HG02970 (cell line): ENCODE measurements at regions not wholly inside any gene's neighbourhood (a gene's known extent, or its start where the extent isn't known, plus 50 kb on each side); places are given as distances from the start of the nearest gene placed in this dataset.

Source experiments
- ATAC-seq: cut with Tn5 transposase; IDR thresholded peaks from one replicate; pipeline ENCODE4 v1.9.1; 2021; ENCODE audit warnings: mild to moderate bottlenecking, moderate library complexity, moderate number of reproducible peaks; ENCODE audit not compliant: unreplicated experiment, low FRiP score

DNA sequence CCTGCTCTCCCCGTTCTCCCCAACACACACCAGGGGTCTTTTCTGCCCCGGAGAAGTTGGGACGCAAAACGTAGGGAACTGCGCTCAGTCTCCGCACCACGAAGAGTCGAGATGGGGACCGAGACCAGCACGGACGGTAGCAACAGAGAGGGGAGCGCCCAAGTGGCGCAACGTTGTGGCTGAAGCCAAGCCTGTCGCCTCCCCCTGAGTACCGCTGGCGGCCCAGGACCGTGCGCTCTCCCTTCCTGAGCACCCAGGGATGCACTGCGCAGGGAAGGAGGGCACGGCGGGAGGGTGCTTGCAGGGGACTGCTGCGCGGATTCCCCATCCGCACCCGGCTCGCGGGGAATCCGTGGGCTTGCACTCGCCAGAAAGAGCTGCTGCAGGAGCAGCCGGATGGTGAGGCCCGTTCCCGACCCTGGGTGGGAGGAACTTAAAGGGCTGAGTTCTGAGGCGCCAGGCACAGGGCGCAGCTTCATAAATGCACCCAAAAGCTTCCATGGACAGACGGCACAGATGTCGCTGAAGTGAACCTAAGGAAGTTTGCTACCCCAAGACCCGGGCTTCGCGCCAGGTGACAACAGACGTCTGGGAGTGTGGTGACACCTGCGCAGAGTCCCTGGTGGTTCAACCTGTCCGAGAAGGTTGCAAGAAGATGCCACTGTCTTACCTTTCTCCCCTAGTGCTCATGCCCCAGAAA is 178.7 kb downstream of the TBXT start:
- ATAC-seq = no peak

- ATAC-seq = no peak
Measured at GRCh38 chr6:165988302-165988756, 179.3 kb downstream of the TBXT start.

- no peak for ATAC-seq
Measured at GRCh38 chr6:165987483-165988301, 180.0 kb downstream of the TBXT start.

GRCh38 chr6:165986914-165987482 is 180.7 kb downstream of the TBXT start:
- no peak for ATAC-seq

DNA sequence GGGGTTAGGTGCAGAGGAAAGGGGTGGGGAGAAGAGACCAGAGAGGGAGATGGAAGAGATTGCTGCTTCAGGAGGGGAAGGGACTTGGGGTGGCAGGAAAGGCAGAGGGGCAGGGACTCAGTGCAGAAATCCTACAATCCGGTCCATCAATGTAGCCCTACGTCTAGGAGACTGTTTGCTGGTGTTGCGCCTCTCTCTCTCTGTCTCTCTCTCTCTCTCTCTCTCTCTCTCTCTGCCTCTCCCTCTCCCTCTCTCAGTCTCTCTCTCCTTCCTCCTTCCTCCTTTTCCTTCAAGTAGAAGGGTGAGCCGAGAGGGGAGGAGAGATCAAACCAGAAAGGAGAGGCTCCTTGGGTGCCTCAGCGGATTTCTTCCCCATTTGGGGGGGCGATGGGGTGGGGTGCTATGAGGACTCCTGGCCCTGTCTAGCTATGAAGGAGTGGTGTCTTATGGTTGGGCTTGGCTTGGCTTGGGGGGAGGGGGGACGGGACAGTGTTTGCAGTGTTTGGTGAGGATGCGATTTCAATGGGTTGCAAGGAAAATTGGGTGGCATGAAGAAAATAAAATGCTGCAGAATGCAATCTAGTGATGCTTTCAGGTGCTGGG is 181.2 kb downstream of the TBXT start:
- no peak for ATAC-seq

DNA sequence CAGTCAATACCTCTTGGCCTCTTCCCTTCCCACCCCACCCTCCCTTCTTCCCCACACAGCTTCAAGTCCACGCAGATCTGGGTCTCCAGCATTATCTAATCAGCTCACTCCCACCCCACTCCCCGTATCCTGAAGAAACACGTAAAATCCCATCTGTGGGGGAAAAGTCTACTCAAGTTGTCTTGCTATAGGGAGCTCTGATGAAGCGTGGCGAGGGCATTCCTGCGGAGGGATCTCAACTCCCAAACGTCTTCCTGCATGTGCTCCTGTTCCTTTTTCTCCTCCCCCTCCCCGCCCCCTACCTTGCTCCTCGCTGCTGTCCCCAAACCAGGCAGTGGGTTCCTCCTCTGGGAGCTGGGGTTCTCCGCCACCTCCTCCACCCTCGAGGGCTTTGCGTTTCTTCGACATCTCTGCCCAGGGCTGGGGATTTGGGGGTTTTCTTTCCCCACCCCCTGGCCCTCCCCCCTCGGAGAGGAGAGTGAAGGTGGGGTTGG is 181.8 kb downstream of the TBXT start:
- ATAC-seq = no peak

DNA sequence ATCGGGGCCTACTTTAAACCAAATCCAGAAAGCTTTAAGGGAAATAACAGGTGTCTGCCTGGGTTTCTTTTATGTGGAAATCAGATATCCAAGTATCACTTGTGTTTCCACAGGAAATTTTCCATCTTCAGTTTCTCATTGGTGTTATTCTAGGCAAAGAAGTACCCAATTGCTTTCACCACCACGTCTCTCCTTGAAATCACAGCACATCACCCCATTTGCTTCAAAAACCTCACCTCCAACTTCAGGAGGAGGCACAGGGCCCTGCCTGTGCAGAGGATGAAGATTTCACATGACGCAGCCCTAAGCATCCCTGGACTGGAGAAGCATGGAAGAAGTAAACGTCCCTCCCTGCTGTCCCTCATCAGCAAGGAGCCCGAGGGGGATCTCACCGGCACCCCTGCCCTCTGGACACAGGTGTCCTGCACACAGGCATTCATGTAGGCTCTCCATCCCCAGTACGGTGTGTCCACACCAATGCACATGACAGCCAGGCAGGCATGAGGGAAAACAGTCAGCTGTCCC is 182.3 kb downstream of the TBXT start:
- no peak for ATAC-seq

GRCh38 chr6:165984729-165985275 is 182.8 kb downstream of the TBXT start:
- ATAC-seq = no peak

DNA sequence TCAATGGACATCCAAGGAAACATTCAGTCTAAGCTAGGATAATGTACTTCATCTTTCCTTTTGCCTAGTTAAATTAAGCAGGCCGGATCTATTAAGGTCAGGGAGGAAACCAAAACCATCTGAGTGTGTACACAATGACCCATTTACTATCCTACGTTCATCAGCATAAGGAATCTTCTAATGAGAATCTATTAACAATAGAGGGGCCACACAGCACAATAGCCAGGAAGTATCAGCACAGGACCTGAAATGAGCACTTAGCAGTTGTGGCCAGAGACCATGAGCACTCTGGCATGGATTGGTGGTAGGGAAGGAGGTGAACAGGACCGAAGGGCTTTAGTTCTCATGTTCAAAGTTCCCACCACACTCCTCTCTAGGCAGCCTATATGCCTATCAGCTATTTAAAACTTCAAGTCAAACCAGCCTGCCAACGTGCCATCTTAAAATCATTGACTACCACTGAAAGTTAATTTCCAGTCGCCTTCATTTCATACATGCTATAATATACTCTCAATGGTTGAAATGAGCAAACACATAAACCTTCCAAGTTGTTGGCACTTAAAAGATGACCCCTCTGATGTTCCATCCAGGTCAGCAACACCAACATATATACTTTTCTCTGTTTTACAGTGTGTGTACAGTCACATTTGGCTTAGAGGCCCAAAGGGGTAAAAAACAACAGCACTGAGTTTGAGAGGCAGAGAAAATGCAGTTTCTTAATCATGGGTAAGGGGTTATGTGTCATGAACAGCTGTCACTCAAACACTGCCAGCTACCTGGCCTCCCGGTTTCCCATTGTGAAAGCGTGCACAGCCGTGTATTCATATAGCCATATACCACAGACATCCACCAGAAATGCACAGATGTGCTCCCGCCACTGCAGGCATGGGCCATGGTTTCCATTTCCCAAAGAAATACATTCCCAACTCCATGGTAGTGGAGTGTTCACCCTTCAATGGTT is 184.3 kb downstream of the TBXT start:
- no peak for ATAC-seq

DNA sequence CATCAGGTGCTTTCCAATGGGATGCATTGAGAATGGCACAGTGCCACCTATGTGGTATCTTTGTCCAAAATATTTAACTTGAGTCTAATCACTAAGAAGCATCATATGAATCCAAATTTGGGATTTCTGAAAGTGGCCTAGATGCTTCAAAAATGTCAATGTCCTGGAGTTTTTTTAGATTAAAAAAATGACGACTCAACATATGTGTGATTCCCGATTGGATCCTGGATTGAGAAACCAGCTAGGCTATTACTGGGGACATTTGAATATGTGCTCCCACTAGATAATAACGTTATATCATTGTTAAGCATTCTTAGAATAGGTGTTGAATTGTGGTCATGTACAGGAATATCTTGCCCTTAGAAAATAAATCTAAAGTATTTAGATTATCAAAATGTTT is 189.2 kb downstream of the TBXT start:
- ATAC-seq = no peak

DNA sequence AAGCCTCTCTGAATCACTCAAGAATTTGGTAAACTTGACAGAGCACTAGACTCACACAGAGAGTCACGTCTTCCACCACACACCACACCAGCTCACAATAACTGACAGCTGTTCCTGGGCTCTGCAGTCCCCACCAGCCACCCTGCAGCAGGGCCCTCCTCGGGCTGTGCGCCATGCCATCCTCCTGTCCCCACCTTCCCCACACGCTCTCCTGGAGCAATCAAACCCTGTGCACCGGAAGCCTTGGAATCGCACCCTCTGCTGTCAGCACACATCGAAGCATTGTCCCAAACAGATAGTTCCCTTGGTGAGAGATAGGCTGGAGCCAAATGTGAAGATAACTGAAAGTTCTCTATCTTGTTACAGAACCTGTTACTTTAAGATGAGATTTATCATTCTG is 191.0 kb downstream of the TBXT start:
- ATAC-seq = no peak

- no peak for ATAC-seq
Measured at GRCh38 chr6:165974817-165975216, 192.8 kb downstream of the TBXT start.

DNA sequence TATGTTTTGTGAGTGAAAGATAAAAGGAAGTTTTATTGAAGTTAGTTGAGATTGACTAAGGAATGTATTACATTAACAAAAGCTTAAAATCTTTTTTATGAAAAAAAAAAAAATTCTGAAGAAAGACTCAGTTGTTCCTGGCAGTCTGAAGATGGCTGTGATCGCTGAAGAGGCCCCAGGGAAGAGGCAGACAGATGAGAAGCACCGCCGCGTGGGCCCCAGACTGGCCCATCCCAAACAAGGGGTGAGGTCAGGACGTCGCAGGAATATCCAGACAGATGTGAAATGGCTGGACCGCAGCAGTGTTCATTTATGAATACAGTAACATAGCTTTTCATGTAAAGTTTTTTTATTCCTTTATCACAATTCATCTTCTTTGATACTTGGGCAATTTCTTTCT is 194.2 kb downstream of the TBXT start:
- no peak for ATAC-seq

DNA sequence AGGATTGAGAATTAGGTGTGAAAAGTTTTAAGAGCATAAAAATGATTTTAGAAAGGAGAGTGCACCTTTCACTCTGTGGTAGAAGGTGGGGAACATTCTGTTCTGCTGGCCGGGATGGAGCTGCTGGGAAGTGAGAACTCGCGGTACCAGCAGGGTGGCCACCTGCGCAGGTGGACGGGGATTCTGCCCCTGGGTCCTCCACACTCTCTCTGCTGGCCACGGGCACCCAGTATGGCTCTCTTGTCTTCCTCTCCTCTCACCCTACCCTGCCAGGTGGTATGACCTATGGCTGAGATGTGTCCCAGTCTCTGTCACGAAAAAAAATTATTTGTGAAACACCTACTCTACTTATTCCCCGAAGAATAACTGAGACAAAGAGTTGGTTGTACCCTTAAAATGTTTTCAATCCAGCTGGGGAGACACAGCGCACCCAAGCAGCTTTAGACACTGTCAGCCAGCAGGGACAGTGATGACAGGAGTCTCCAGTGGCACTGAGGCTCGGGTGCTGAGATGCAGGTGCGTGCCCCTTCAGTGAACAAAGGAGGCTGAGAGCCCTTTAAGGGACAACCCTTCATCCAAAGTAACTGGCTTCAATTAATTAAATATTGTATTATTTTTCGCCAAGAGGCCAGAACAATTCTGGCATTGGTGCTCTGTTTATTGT is 195.4 kb downstream of the TBXT start:
- no peak for ATAC-seq

- ATAC-seq = no peak
Measured at GRCh38 chr6:165971202-165971601, 196.4 kb downstream of the TBXT start.

GRCh38 chr6:165970001-165970400 is 197.7 kb downstream of the TBXT start:
- no peak for ATAC-seq

DNA sequence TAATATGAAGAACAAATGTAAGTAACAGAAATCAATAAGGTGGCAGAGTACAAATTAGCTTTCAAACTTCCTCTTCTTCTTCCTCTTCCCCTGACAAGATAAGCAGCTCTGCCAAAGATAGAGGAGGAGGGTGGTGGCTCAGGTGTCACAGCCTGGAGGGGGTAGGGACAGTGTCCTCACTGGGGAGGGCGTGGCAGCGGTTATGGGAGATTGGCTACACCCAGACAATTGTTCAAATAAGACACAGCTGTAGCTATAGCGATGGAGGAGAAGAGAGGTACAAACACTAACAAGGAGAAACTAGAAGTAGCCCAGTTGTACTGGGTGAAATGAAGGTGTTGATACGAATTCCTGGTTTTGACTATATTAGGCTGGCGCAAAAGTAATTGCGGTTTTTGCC is 198.5 kb downstream of the TBXT start:
- ATAC-seq = no peak

GRCh38 chr6:165968408-165968807 is 199.2 kb downstream of the TBXT start:
- no peak for ATAC-seq
